ENCODE measurements at regions not wholly inside any gene's neighbourhood (a gene's known extent, or its start where the extent isn't known, plus 50 kb on each side); places are given as distances from the start of the nearest gene placed in this dataset.
"Not testable (repeated sequence)": the region's sequence is repeated elsewhere in the genome, so short reads cannot be mapped to it uniquely, and the experiment has no call there.

- H3K4me3 ChIP-seq, result no peak overlapping the region
- H3K27ac ChIP-seq, result peak overlapping the region in 6 of 10 donors; percentile 13 to 80 (median 38)
- intact Hi-C loops (cut with DNase I), result loop anchor here in 5 of 10 donors (5.0 to 10.0 kb wide), 6 partner anchors 88 to 528 kb away; partner anchors contain the start of gene SPRY1 (in 2 of the 5)
- no peak for TF ChIP-seq CTCF (IDR thresholded peaks at IDR 0.05)
- WGBS, 2 donors, result 96 to 97% methylated on average over 2 of the region's 2 CpGs
- ATAC-seq (no peak), DNase-seq (no peak)
- H3K4me1 ChIP-seq, result peaks cover 0 to 37% (median 20%) of the 10 kb centered on the region in 9 donors
- peaks cover 0 to 9% (median 0%) of the 10 kb centered on the region in 11 donors for H3K9me3 ChIP-seq
- no peaks in the 10 kb centered on the region for H3K27me3 ChIP-seq
- H3K36me3 ChIP-seq, result no peaks in the 10 kb centered on the region
Observed at GRCh38 chr4:123653236-123653635, 256.6 kb downstream of the SPRY1 start.

GRCh38 chr4:123656746-123657294 lies 260.2 kb downstream of the SPRY1 start:
- not testable (repeated sequence) for H3K9me3 ChIP-seq, H3K27me3 ChIP-seq, H3K27ac ChIP-seq, H3K4me3 ChIP-seq, DNase-seq, H3K36me3 ChIP-seq, ATAC-seq
- peaks cover 0 to 14% (median 0%) of the 10 kb centered on the region in 9 donors for H3K4me1 ChIP-seq
- intact Hi-C loops (cut with DNase I), result loop anchor here in 5 of 10 donors (5.0 to 10.0 kb wide), 7 partner anchors 92 to 532 kb away; partner anchors contain the start of gene SPRY1 (in 2 of the 5)

- intact Hi-C loops (cut with DNase I), result loop anchor here in 5 of 10 donors (5.0 to 10.0 kb wide), 7 partner anchors 93 to 533 kb away; partner anchors contain the start of gene SPRY1 (in 2 of the 5)
- not testable (repeated sequence) for H3K36me3 ChIP-seq, H3K4me3 ChIP-seq, H3K9me3 ChIP-seq, H3K27me3 ChIP-seq, H3K27ac ChIP-seq, DNase-seq, ATAC-seq
- peaks cover 0 to 12% (median 0%) of the 10 kb centered on the region in 9 donors for H3K4me1 ChIP-seq
- WGBS, 2 donors, result 97% methylated on average over 2 of the region's 2 CpGs
Observed at GRCh38 chr4:123657606-123658005, 261.0 kb downstream of the SPRY1 start.

GRCh38 chr4:123659262-123659661 lies 262.7 kb downstream of the SPRY1 start:
- Histone ChIP-seq H3K27me3 (no peaks in the 10 kb centered on the region), H3K4me1 (no peaks in the 10 kb centered on the region), H3K9me3 (peaks cover 0 to 9% (median 0%) of the 10 kb centered on the region in 11 donors), H3K27ac (no peak overlapping the region), H3K4me3 (no peak overlapping the region), H3K36me3 (no peaks in the 10 kb centered on the region)
- intact Hi-C loops (cut with DNase I), result loop anchor here in 6 of 10 donors (1.0 to 10.0 kb wide), 8 partner anchors 94 to 534 kb away; partner anchors contain the start of gene SPRY1 (in 2 of the 6)
- no peak for TF ChIP-seq CTCF (IDR thresholded peaks at IDR 0.05)
- no peak for DNase-seq
- ATAC-seq, result no peak

GRCh38 chr4:123659730-123660129 lies 263.1 kb downstream of the SPRY1 start:
- H3K4me1 ChIP-seq, result no peaks in the 10 kb centered on the region
- peaks cover 0 to 9% (median 0%) of the 10 kb centered on the region in 11 donors for H3K9me3 ChIP-seq
- H3K4me3 ChIP-seq, result no peak overlapping the region
- H3K27ac ChIP-seq, result no peak overlapping the region
- intact Hi-C loops (cut with DNase I), result loop anchor here in 9 of 10 donors (1.0 to 10.0 kb wide), 17 partner anchors 13 to 603 kb away; partner anchors contain the start of gene SPRY1 (in 3 of the 9)
- peak in 1 of 8 donors; percentile 16 for ATAC-seq
- 93 to 96% methylated on average over 1 of the region's 1 CpG for WGBS, 2 donors
- peak in 6 of 9 donors; percentile 24 to 52 (median 34) for TF ChIP-seq CTCF (IDR thresholded peaks at IDR 0.05)
- H3K27me3 ChIP-seq, result no peaks in the 10 kb centered on the region
- no peaks in the 10 kb centered on the region for H3K36me3 ChIP-seq
- DNase-seq, result no peak
